CD14-positive monocyte (primary cell): ENCODE measurements at regions not wholly inside any gene's neighbourhood (a gene's known extent, or its start where the extent isn't known, plus 50 kb on each side); places are given as distances from the start of the nearest gene placed in this dataset.

Experiments used
- DNase-seq, 3 donors: peaks; one replicate each; pipeline ENCODE4 v3.0.0-alpha.2; 2011 to 2022
- H2AFZ ChIP-seq: 2 replicates; pipeline ENCODE4 v1.6.0; 2012; ENCODE audit warnings: mild to moderate bottlenecking, low read depth, low read length, inconsistent platforms; ENCODE audit not compliant: insufficient read depth, poor library complexity, severe bottlenecking
- H3K27ac ChIP-seq, 2 donors: 1 replicate in 1 of 2; 2 replicates in 1 of 2; pipeline ENCODE4 v1.5.1; 2012 to 2013; ENCODE audit warnings: low read length in 2 of 2, control low read depth in 1 of 2, inconsistent platforms in 1 of 2, low read depth in 1 of 2, mild to moderate bottlenecking in 1 of 2
- H3K27me3 ChIP-seq, 2 donors: one replicate each; pipeline versions ENCODE4 v1.6.0 to v1.6.1; 2011 to 2013; ENCODE audit warnings: low read length in 2 of 2; ENCODE audit not compliant: control insufficient read depth in 2 of 2, insufficient read depth in 2 of 2
- H3K36me3 ChIP-seq, 2 donors: replicated peaks in 1 of 2; 1 replicate in 1 of 2; 2 replicates in 1 of 2; pipeline versions ENCODE4 v1.5.1 to v1.6.1; 2012 to 2013; ENCODE audit warnings: low read length in 2 of 2, control low read depth in 1 of 2, inconsistent platforms in 1 of 2, mild to moderate bottlenecking in 1 of 2; ENCODE audit not compliant: insufficient read depth in 2 of 2, control insufficient read depth in 1 of 2
- H3K4me1 ChIP-seq, 2 donors: 1 replicate in 1 of 2; 2 replicates in 1 of 2; pipeline versions ENCODE4 v1.5.1 to v1.6.1; 2012 to 2013; ENCODE audit warnings: low read length in 2 of 2, control low read depth in 1 of 2, inconsistent platforms in 1 of 2, mild to moderate bottlenecking in 1 of 2, moderate library complexity in 1 of 2; ENCODE audit not compliant: insufficient read depth in 2 of 2, control insufficient read depth in 1 of 2
- H3K4me2 ChIP-seq: replicated peaks from 2 replicates; pipeline ENCODE3; 2012; ENCODE audit warnings: low read length, moderate library complexity, mild to moderate bottlenecking; ENCODE audit not compliant: poor library complexity, severe bottlenecking; ENCODE audit errors: extremely low read depth
- H3K4me3 ChIP-seq, 3 experiments: fragments of 200-600 bp in 1 of 3; sonication (generic) in 1 of 3; replicated peaks in 1 of 3; 1 replicate in 2 of 3; 2 replicates in 1 of 3; pipeline ENCODE4 v1.5.1; 2011 to 2013; ENCODE audit warnings: low read length in 3 of 3, mild to moderate bottlenecking in 3 of 3, control low read depth in 2 of 3, low read depth in 2 of 3, inconsistent platforms in 1 of 3, moderate library complexity in 1 of 3
- H3K79me2 ChIP-seq: 2 replicates; pipeline ENCODE4 v1.6.0; 2012; ENCODE audit warnings: mild to moderate bottlenecking, control low read depth, inconsistent platforms, low read length, moderate library complexity; ENCODE audit not compliant: insufficient read depth
- H3K9ac ChIP-seq: 2 replicates; pipeline ENCODE4 v1.6.0; 2017; ENCODE audit warnings: low read length, mild to moderate bottlenecking; ENCODE audit not compliant: insufficient read depth, poor library complexity, severe bottlenecking
- H3K9me3 ChIP-seq, 2 donors: replicated peaks in 1 of 2; 1 replicate in 1 of 2; 2 replicates in 1 of 2; pipeline versions ENCODE4 v1.5.1 to v1.6.1; 2012 to 2013; ENCODE audit warnings: low read length in 2 of 2, control low read depth in 1 of 2; ENCODE audit not compliant: control insufficient read depth in 1 of 2, insufficient read depth in 1 of 2
- H4K20me1 ChIP-seq: 2 replicates; pipeline ENCODE4 v1.6.0; 2012; ENCODE audit warnings: mild to moderate bottlenecking, low read length, control low read depth, moderate library complexity; ENCODE audit not compliant: insufficient read depth
- H3K27ac Mint-ChIP-seq, 7 donors: one replicate each; pipeline ENCODE4 v1.8.0; 2020; ENCODE audit warnings: mild to moderate bottlenecking in 7 of 7, mixed read lengths in 7 of 7, moderate library complexity in 6 of 7, inconsistent platforms in 2 of 7
- H3K27me3 Mint-ChIP-seq, 3 donors: one replicate each; pipeline ENCODE4 v1.8.0; 2021 to 2022; ENCODE audit warnings: low read depth in 3 of 3, mild to moderate bottlenecking in 3 of 3, mixed read lengths in 3 of 3, moderate library complexity in 3 of 3, inconsistent platforms in 1 of 3
- H3K36me3 Mint-ChIP-seq, 2 donors: one replicate each; pipeline ENCODE4 v1.8.0; 2020; ENCODE audit warnings: mixed read lengths in 2 of 2, inconsistent platforms in 1 of 2, mild to moderate bottlenecking in 1 of 2
- H3K4me1 Mint-ChIP-seq: one replicate; pipeline ENCODE4 v1.8.0; 2020; ENCODE audit warnings: mild to moderate bottlenecking, mixed read lengths
- H3K4me3 Mint-ChIP-seq, 2 donors: one replicate each; pipeline ENCODE4 v1.8.0; 2020; ENCODE audit warnings: mild to moderate bottlenecking in 2 of 2, mixed read lengths in 2 of 2, moderate library complexity in 1 of 2
- H3K9me3 Mint-ChIP-seq, 7 donors: one replicate each; pipeline ENCODE4 v1.8.0; 2020 to 2022; ENCODE audit warnings: mixed read lengths in 7 of 7, mild to moderate bottlenecking in 6 of 7, moderate library complexity in 6 of 7, inconsistent platforms in 2 of 7
- WGBS: methylation state at CpG from one replicate; pipeline ENCODE4 v1.1.5; 2013; ENCODE audit warnings: missing lambda C conversion rate; ENCODE audit not compliant: insufficient coverage; 5-methylcytosine and 5-hydroxymethylcytosine counted together
- intact Hi-C, 2 donors: fragments of 100-400 bp; cut with micrococcal nuclease; formaldehyde crosslinking; loops; one replicate each; pipeline versions ENCODE4 v1.15.0 to v1.15.1; 2023
- TF ChIP-seq, protein P1 (sequence below): fragments of 200-600 bp; IDR thresholded peaks from one replicate; pipeline ENCODE4 v1.8.0; 2022; ENCODE audit warnings: antibody characterized with exemption, mild to moderate bottlenecking

GRCh38 chr9:106526716-106527204, 336.2 kb upstream of the ZNF462 start:
- no peaks in the 10 kb centered on the region for H3K27me3 ChIP-seq
- Mint-ChIP-seq H3K4me3 (no peak overlapping the region), H3K4me1 (peaks cover 5% of the 10 kb centered on the region), H3K36me3 (no peaks in the 10 kb centered on the region), H3K9me3 (peaks cover 4 to 10% (median 6%) of the 10 kb centered on the region in 7 donors), H3K27me3 (peaks cover 0 to 3% (median 1%) of the 10 kb centered on the region in 3 donors), H3K27ac (no peak overlapping the region)
- no peak overlapping the region for H3K27ac ChIP-seq
- H2AFZ ChIP-seq = no peak overlapping the region
- H3K4me1 ChIP-seq = no peaks in the 10 kb centered on the region
- no peak overlapping the region for H3K4me3 ChIP-seq
- no peak overlapping the region for H3K9ac ChIP-seq
- no peak for DNase-seq
- H3K36me3 ChIP-seq = no peaks in the 10 kb centered on the region
- intact Hi-C loops = no loop called here
- TF ChIP-seq, protein P1, sequence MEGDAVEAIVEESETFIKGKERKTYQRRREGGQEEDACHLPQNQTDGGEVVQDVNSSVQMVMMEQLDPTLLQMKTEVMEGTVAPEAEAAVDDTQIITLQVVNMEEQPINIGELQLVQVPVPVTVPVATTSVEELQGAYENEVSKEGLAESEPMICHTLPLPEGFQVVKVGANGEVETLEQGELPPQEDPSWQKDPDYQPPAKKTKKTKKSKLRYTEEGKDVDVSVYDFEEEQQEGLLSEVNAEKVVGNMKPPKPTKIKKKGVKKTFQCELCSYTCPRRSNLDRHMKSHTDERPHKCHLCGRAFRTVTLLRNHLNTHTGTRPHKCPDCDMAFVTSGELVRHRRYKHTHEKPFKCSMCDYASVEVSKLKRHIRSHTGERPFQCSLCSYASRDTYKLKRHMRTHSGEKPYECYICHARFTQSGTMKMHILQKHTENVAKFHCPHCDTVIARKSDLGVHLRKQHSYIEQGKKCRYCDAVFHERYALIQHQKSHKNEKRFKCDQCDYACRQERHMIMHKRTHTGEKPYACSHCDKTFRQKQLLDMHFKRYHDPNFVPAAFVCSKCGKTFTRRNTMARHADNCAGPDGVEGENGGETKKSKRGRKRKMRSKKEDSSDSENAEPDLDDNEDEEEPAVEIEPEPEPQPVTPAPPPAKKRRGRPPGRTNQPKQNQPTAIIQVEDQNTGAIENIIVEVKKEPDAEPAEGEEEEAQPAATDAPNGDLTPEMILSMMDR = no peak
- H4K20me1 ChIP-seq = no peaks in the 10 kb centered on the region
- H3K9me3 ChIP-seq = peaks cover 0 to 2% of the 10 kb centered on the region in 2 donors
- H3K4me2 ChIP-seq = no peak overlapping the region
- no peaks in the 10 kb centered on the region for H3K79me2 ChIP-seq
- WGBS = no CpG with 5 or more reads among the region's 2 CpGs

DNA sequence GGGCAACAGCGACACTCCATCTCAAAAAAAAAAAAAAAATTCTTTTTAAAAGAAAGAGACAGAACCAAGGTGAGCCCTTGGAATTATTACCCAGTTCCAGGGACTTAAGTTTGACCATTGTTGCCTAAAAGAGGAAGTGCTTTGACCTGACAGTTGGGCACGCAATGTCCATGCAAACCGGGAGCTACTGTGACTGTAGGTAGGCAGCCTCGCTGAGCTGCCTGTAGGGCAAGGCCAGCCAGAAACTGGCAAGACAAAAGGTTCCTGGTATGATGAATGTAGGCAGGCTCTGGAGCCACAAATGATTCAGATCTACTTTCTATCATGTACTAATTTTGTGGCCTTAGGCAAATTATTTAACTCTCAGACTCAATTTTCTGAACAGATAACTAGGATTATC, 334.8 kb upstream of the ZNF462 start:
- intact Hi-C loops = no loop called here
- H3K4me1 ChIP-seq = no peaks in the 10 kb centered on the region
- H3K4me2 ChIP-seq = no peak overlapping the region
- no peak overlapping the region for H3K9ac ChIP-seq
- no peaks in the 10 kb centered on the region for H3K27me3 ChIP-seq
- TF ChIP-seq, protein P1 = no peak
- H3K36me3 ChIP-seq = no peaks in the 10 kb centered on the region
- Mint-ChIP-seq H3K9me3 (peaks cover 0 to 6% (median 0%) of the 10 kb centered on the region in 7 donors), H3K36me3 (no peaks in the 10 kb centered on the region), H3K27me3 (peaks cover 0 to 3% (median 1%) of the 10 kb centered on the region in 3 donors), H3K27ac (no peak overlapping the region), H3K4me3 (no peak overlapping the region), H3K4me1 (peaks cover 5% of the 10 kb centered on the region)
- H4K20me1 ChIP-seq = no peaks in the 10 kb centered on the region
- 60% methylated on average over 1 of the region's 4 CpGs for WGBS
- no peak overlapping the region for H2AFZ ChIP-seq
- no peak overlapping the region for H3K4me3 ChIP-seq
- no peaks in the 10 kb centered on the region for H3K9me3 ChIP-seq
- H3K27ac ChIP-seq = no peak overlapping the region
- DNase-seq = no peak
- no peaks in the 10 kb centered on the region for H3K79me2 ChIP-seq
